ENCODE measurements at regions not wholly inside any gene's neighbourhood (a gene's known extent, or its start where the extent isn't known, plus 50 kb on each side); places are given as distances from the start of the nearest gene placed in this dataset.

DNA sequence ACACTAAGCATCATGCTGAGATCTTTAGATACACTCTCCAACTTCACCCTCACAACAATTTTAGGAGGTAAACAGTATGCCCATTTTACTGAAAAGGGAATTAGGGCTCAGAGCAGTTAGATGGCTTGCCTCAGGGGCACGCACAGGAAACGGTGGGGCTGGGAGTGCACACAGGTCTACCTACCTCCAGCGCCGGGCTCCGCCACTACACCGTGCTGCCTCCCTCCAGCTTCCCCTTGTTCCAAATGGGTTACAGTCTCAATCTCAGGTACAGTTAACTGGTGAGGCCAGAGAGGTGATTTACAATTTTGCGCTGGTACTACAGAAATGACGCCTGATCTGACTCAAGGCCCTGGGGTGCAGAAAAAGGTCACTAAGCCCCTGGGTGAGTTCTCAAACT lies 142.0 kb downstream of the NOC3L start:
- TF ChIP-seq POLR2A (IDR thresholded peaks at IDR 0.05; ENCODE audit: borderline replicate concordance, extremely low read depth, insufficient read depth, insufficient read length) (no peak), EZH2 (IDR thresholded peaks at IDR 0.05) (no peak), SIN3A (IDR thresholded peaks at IDR 0.05; ENCODE audit: low read depth) (no peak), POLR2AphosphoS5 (IDR thresholded peaks at IDR 0.05; ENCODE audit: low read depth, low read length) (no peak), EZH2phosphoT487 (IDR thresholded peaks at IDR 0.05; ENCODE audit: borderline replicate concordance) (no peak), ELF1 (IDR thresholded peaks at IDR 0.05; ENCODE audit: borderline replicate concordance, low read depth) (no peak)
- TF ChIP-seq, protein P1, sequence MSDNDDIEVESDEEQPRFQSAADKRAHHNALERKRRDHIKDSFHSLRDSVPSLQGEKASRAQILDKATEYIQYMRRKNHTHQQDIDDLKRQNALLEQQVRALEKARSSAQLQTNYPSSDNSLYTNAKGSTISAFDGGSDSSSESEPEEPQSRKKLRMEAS (IDR thresholded peaks at IDR 0.05) = no peak
- TF ChIP-seq, protein P2, sequence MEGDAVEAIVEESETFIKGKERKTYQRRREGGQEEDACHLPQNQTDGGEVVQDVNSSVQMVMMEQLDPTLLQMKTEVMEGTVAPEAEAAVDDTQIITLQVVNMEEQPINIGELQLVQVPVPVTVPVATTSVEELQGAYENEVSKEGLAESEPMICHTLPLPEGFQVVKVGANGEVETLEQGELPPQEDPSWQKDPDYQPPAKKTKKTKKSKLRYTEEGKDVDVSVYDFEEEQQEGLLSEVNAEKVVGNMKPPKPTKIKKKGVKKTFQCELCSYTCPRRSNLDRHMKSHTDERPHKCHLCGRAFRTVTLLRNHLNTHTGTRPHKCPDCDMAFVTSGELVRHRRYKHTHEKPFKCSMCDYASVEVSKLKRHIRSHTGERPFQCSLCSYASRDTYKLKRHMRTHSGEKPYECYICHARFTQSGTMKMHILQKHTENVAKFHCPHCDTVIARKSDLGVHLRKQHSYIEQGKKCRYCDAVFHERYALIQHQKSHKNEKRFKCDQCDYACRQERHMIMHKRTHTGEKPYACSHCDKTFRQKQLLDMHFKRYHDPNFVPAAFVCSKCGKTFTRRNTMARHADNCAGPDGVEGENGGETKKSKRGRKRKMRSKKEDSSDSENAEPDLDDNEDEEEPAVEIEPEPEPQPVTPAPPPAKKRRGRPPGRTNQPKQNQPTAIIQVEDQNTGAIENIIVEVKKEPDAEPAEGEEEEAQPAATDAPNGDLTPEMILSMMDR (IDR thresholded peaks at IDR 0.05 in 2 of 3, conservative IDR thresholded peaks at IDR 0.05 in 1 of 3; ENCODE audit: borderline replicate concordance in 1 of 3, insufficient read depth in 1 of 3, low read depth in 2 of 3, low read length in 2 of 3) = no peak
- TF ChIP-seq, protein P3, sequence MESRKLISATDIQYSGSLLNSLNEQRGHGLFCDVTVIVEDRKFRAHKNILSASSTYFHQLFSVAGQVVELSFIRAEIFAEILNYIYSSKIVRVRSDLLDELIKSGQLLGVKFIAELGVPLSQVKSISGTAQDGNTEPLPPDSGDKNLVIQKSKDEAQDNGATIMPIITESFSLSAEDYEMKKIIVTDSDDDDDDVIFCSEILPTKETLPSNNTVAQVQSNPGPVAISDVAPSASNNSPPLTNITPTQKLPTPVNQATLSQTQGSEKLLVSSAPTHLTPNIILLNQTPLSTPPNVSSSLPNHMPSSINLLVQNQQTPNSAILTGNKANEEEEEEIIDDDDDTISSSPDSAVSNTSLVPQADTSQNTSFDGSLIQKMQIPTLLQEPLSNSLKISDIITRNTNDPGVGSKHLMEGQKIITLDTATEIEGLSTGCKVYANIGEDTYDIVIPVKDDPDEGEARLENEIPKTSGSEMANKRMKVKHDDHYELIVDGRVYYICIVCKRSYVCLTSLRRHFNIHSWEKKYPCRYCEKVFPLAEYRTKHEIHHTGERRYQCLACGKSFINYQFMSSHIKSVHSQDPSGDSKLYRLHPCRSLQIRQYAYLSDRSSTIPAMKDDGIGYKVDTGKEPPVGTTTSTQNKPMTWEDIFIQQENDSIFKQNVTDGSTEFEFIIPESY (IDR thresholded peaks at IDR 0.05; ENCODE audit: extremely low read depth, insufficient replicate concordance, low read length) = no peak
